Tibial nerve (tissue), 4 donors: ENCODE measurements at regions not wholly inside any gene's neighbourhood (a gene's known extent, or its start where the extent isn't known, plus 50 kb on each side); places are given as distances from the start of the nearest gene placed in this dataset.
"Not testable (repeated sequence)": the region's sequence is repeated elsewhere in the genome, so short reads cannot be mapped to it uniquely, and the experiment has no call there.

Experiments
- DNase-seq, 2 donors: peaks; one replicate each; pipeline ENCODE4 v3.0.0-alpha.2; 2019; ENCODE audit warnings: low spot score in 2 of 2
- H3K27ac ChIP-seq, 4 donors: fragments of 200-600 bp; sonication (generic) in 3 of 4; one replicate each; pipeline ENCODE4 v1.5.1; 2017 to 2019; ENCODE audit warnings: mild to moderate bottlenecking in 1 of 4
- H3K27me3 ChIP-seq, 2 donors: fragments of 200-600 bp; sonication (generic) in 1 of 2; one replicate each; pipeline versions ENCODE4 v1.5.1 to v1.6.0; 2017 to 2019
- H3K36me3 ChIP-seq, 3 donors: fragments of 200-600 bp; sonication (generic); one replicate each; pipeline ENCODE4 v1.5.1; 2018 to 2019
- H3K4me1 ChIP-seq, 4 donors: fragments of 200-600 bp; sonication (generic) in 3 of 4; one replicate each; pipeline ENCODE4 v1.5.1; 2017 to 2019
- H3K4me3 ChIP-seq, 4 donors: fragments of 200-600 bp; sonication (generic) in 3 of 4; one replicate each; pipeline ENCODE4 v1.5.1; 2017 to 2019; ENCODE audit warnings: mild to moderate bottlenecking in 1 of 4, moderate library complexity in 1 of 4
- H3K9me3 ChIP-seq, 4 donors: fragments of 200-600 bp; sonication (generic) in 3 of 4; one replicate each; pipeline ENCODE4 v1.5.1; 2017 to 2019
- CTCF ChIP-seq, 5 experiments: fragments of 200-600 bp in 3 of 5; fragments of 450-650 bp in 2 of 5; sonication (generic) in 3 of 5; IDR thresholded peaks; one replicate each; pipeline ENCODE4 v1.5.1; 2016 to 2019; ENCODE audit warnings: antibody characterized with exemption in 5 of 5, mild to moderate bottlenecking in 3 of 5, moderate library complexity in 2 of 5
- EP300 ChIP-seq, 2 donors: sonication (generic); formaldehyde crosslinking; IDR thresholded peaks; one replicate each; pipeline ENCODE4 v1.6.1; 2017; ENCODE audit warnings: antibody characterized with exemption in 2 of 2, mild to moderate bottlenecking in 1 of 2
- POLR2A ChIP-seq, 2 donors: fragments of 450-650 bp; IDR thresholded peaks; one replicate each; pipeline ENCODE4 v1.6.1; 2017; ENCODE audit warnings: antibody characterized with exemption in 2 of 2, mild to moderate bottlenecking in 2 of 2, moderate library complexity in 2 of 2
- WGBS, 2 donors: methylation state at CpG; one replicate each; pipeline ENCODE4 v1.1.5; 2018; 5-methylcytosine and 5-hydroxymethylcytosine counted together

- Histone ChIP-seq H3K36me3 (no peaks in the 10 kb centered on the region), H3K4me1 (peaks cover 0 to 6% (median 0%) of the 10 kb centered on the region in 4 donors), H3K27ac (no peak overlapping the region), H3K27me3 (no peaks in the 10 kb centered on the region), H3K9me3 (no peaks in the 10 kb centered on the region), H3K4me3 (no peak overlapping the region)
- 67 to 86% methylated on average over 1 of the region's 1 CpG for whole genome bisulfite sequencing, 2 donors
- no peak for DNase-seq
- TF ChIP-seq CTCF (IDR thresholded peaks at IDR 0.05): no peak
- TF ChIP-seq EP300 (IDR thresholded peaks at IDR 0.05): no peak
- no peak for TF ChIP-seq POLR2A (IDR thresholded peaks at IDR 0.05)
Measured at GRCh38 chr3:16768014-16768413, 116.7 kb upstream of the PLCL2 start.

DNA sequence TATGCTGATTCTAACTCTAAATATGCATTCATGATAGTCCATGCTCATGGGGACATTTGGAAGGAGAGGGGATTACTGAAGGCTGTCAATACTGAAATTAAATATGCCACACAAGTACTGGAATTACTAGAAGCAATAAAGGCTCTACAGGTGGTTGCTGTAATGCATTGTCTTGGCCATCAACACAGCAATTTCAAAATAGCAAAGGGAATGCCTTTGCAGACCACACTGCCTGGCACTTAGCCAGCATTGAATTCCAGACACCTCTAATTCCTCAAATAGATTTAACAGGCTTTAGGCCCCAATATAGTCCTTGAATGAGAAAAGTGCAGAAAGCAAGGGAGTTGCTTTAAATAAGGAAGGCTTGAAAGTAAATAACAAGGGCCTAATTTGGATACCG is 115.8 kb upstream of the PLCL2 start:
- TF ChIP-seq EP300 (IDR thresholded peaks at IDR 0.05): no peak
- no peak for TF ChIP-seq POLR2A (IDR thresholded peaks at IDR 0.05)
- no peak for TF ChIP-seq CTCF (IDR thresholded peaks at IDR 0.05)
- peaks cover 0 to 6% (median 0%) of the 10 kb centered on the region in 4 donors for H3K4me1 ChIP-seq
- no peaks in the 10 kb centered on the region for H3K9me3 ChIP-seq
- WGBS, 2 donors: 54 to 67% methylated on average over 1 of the region's 1 CpG
- no peaks in the 10 kb centered on the region for H3K27me3 ChIP-seq
- no peak for DNase-seq
- no peak overlapping the region for H3K27ac ChIP-seq
- no peak overlapping the region for H3K4me3 ChIP-seq
- H3K36me3 ChIP-seq: no peaks in the 10 kb centered on the region

GRCh38 chr3:16769525-16769924 is 115.2 kb upstream of the PLCL2 start:
- peaks cover 0 to 6% (median 0%) of the 10 kb centered on the region in 4 donors for H3K4me1 ChIP-seq
- H3K4me3 ChIP-seq: no peak overlapping the region
- H3K27me3 ChIP-seq: no peaks in the 10 kb centered on the region
- no peak for TF ChIP-seq CTCF (IDR thresholded peaks at IDR 0.05)
- TF ChIP-seq POLR2A (IDR thresholded peaks at IDR 0.05): no peak
- TF ChIP-seq EP300 (IDR thresholded peaks at IDR 0.05): no peak
- no peaks in the 10 kb centered on the region for H3K9me3 ChIP-seq
- no peak for DNase-seq
- WGBS, 2 donors: 74 to 75% methylated on average over 4 of the region's 4 CpGs
- no peaks in the 10 kb centered on the region for H3K36me3 ChIP-seq
- no peak overlapping the region for H3K27ac ChIP-seq

DNA sequence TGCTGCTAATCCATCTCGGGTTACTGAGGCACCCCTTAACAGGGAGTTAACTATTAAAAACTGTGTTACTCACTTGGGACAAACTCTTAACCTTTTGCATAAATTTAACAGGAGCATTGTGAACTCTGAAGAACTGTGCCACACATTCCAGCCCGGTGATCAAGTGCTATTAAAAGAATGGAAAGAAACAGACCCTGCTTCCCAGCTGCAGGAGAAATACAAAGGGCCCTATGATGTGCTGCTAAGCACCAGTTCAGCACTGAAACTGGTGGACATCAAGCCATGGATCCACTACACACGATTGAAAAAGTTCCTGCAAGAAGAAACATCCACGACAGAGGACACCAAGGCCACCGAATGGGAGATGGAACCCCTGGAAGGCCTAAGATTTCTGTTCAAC is 114.7 kb upstream of the PLCL2 start:
- Histone ChIP-seq H3K27ac (no peak overlapping the region), H3K4me3 (no peak overlapping the region), H3K4me1 (peaks cover 0 to 6% (median 0%) of the 10 kb centered on the region in 4 donors), H3K27me3 (no peaks in the 10 kb centered on the region), H3K36me3 (no peaks in the 10 kb centered on the region), H3K9me3 (no peaks in the 10 kb centered on the region)
- TF ChIP-seq EP300 (IDR thresholded peaks at IDR 0.05): no peak
- 52 to 55% methylated on average over 5 of the region's 5 CpGs for WGBS, 2 donors
- no peak for DNase-seq

DNA sequence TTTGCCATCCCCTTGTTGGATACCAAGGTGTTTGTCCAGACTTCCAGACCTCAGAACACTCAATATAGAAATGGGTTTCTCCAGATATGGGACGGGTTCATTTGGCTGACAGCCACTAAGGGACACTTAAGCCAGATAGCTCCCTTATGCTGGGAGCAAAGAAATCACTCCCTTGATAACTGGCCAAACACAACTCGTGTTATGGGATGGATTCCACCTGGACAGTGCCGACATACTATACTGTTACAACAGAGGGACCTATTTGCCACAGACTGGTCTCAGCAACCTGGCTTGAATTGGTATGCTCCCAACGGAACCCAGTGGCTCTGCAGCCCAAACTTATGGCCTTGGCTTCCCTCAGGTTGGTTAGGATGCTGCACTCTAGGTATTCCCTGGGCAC is 114.0 kb upstream of the PLCL2 start:
- H3K4me3 ChIP-seq: no peak overlapping the region
- no peak overlapping the region for H3K27ac ChIP-seq
- no peak for TF ChIP-seq EP300 (IDR thresholded peaks at IDR 0.05)
- no peak for TF ChIP-seq POLR2A (IDR thresholded peaks at IDR 0.05)
- no peak for TF ChIP-seq CTCF (IDR thresholded peaks at IDR 0.05)
- no peaks in the 10 kb centered on the region for H3K36me3 ChIP-seq
- H3K27me3 ChIP-seq: no peaks in the 10 kb centered on the region
- H3K4me1 ChIP-seq: peaks cover 0 to 6% (median 0%) of the 10 kb centered on the region in 4 donors
- H3K9me3 ChIP-seq: no peaks in the 10 kb centered on the region
- DNase-seq: no peak
- 74 to 92% methylated on average over 4 of the region's 4 CpGs for WGBS, 2 donors

GRCh38 chr3:16773594-16773993 is 111.2 kb upstream of the PLCL2 start:
- 84 to 86% methylated on average over 2 to 13 of the region's 15 CpGs for whole genome bisulfite sequencing, 2 donors
- H3K4me3 ChIP-seq, DNase-seq, H3K27me3 ChIP-seq, H3K36me3 ChIP-seq, H3K27ac ChIP-seq, H3K4me1 ChIP-seq, H3K9me3 ChIP-seq: not testable (repeated sequence)

- not testable (repeated sequence) for DNase-seq, H3K9me3 ChIP-seq, H3K27me3 ChIP-seq, H3K4me3 ChIP-seq, H3K4me1 ChIP-seq, H3K27ac ChIP-seq, H3K36me3 ChIP-seq
- 80 to 93% methylated on average over 11 of the region's 11 CpGs for WGBS, 2 donors
Measured at GRCh38 chr3:16774536-16774935, 110.2 kb upstream of the PLCL2 start.
